ENCODE measurements at regions not wholly inside any gene's neighbourhood (a gene's known extent, or its start where the extent isn't known, plus 50 kb on each side); places are given as distances from the start of the nearest gene placed in this dataset.

- DNase-seq (ENCODE audit: low read depth): no peak
Observed at GRCh38 chr2:118278046-118278445, 189.8 kb downstream of the INSIG2 start.

GRCh38 chr2:118274841-118275510 is 186.7 kb downstream of the INSIG2 start:
- DNase-seq (ENCODE audit: low read depth): no peak

GRCh38 chr2:118272391-118272790 is 184.1 kb downstream of the INSIG2 start:
- DNase-seq (ENCODE audit: low read depth): no peak

GRCh38 chr2:118269408-118270051 is 181.3 kb downstream of the INSIG2 start:
- DNase-seq (ENCODE audit: low read depth): no peak

GRCh38 chr2:118268268-118268667 is 180.0 kb downstream of the INSIG2 start:
- no peak for DNase-seq (ENCODE audit: low read depth)

- DNase-seq (ENCODE audit: low read depth): no peak
Observed at GRCh38 chr2:118265873-118266455, 177.7 kb downstream of the INSIG2 start.

GRCh38 chr2:118264232-118264990 is 176.1 kb downstream of the INSIG2 start:
- DNase-seq (ENCODE audit: low read depth): no peak

GRCh38 chr2:118257696-118258095 is 169.4 kb downstream of the INSIG2 start:
- no peak for DNase-seq (ENCODE audit: low read depth)

- DNase-seq (ENCODE audit: low read depth): no peak
Observed at GRCh38 chr2:118255771-118256372, 167.6 kb downstream of the INSIG2 start.

GRCh38 chr2:118255301-118255700 is 167.0 kb downstream of the INSIG2 start:
- DNase-seq (ENCODE audit: low read depth): no peak

GRCh38 chr2:118254116-118254515 is 165.8 kb downstream of the INSIG2 start:
- no peak for DNase-seq (ENCODE audit: low read depth)

- DNase-seq (ENCODE audit: low read depth): no peak
Observed at GRCh38 chr2:118251427-118251826, 163.2 kb downstream of the INSIG2 start.

- no peak for DNase-seq (ENCODE audit: low read depth)
Observed at GRCh38 chr2:118250463-118250862, 162.2 kb downstream of the INSIG2 start.

- no peak for DNase-seq (ENCODE audit: low read depth)
Observed at GRCh38 chr2:118250001-118250400, 161.7 kb downstream of the INSIG2 start.

GRCh38 chr2:118249531-118249930 is 161.3 kb downstream of the INSIG2 start:
- DNase-seq (ENCODE audit: low read depth): no peak

GRCh38 chr2:118246726-118247125 is 158.5 kb downstream of the INSIG2 start:
- DNase-seq (ENCODE audit: low read depth): no peak

GRCh38 chr2:118246079-118246478 is 157.8 kb downstream of the INSIG2 start:
- no peak for DNase-seq (ENCODE audit: low read depth)

- DNase-seq (ENCODE audit: low read depth): no peak
Observed at GRCh38 chr2:118244686-118245085, 156.4 kb downstream of the INSIG2 start.

GRCh38 chr2:118243031-118243430 is 154.8 kb downstream of the INSIG2 start:
- no peak for DNase-seq (ENCODE audit: low read depth)

GRCh38 chr2:118242216-118242615 is 153.9 kb downstream of the INSIG2 start:
- no peak for DNase-seq (ENCODE audit: low read depth)

GRCh38 chr2:118241128-118241527 is 152.9 kb downstream of the INSIG2 start:
- no peak for DNase-seq (ENCODE audit: low read depth)

- no peak for DNase-seq (ENCODE audit: low read depth)
Observed at GRCh38 chr2:118240276-118240675, 152.0 kb downstream of the INSIG2 start.

Data from activated T-helper 1 cell treated with Interleukin-2 at 50 U/mL for 16 hours (primary cell).